Neural cell (in vitro differentiated cells): ENCODE measurements at regions not wholly inside any gene's neighbourhood (a gene's known extent, or its start where the extent isn't known, plus 50 kb on each side); places are given as distances from the start of the nearest gene placed in this dataset.

ENCODE experiments used
- H2AFZ ChIP-seq: fragments of 200-600, 300-800 bp; sonication (generic), shearing (Covaris generic); 2 replicates; pipeline ENCODE4 v1.6.0; 2014; ENCODE audit warnings: low read depth, mild to moderate bottlenecking, antibody characterized with exemption, low read length, moderate library complexity
- H3F3A ChIP-seq: fragments of 200-600 bp; shearing (Covaris generic); 2 replicates; pipeline ENCODE4 v1.6.1; 2016; ENCODE audit warnings: mild to moderate bottlenecking, moderate library complexity, mixed read lengths, antibody characterized with exemption, low read length; ENCODE audit not compliant: insufficient read depth, poor library complexity, severe bottlenecking
- H3K27ac ChIP-seq: fragments of 200-600, 300-800 bp; sonication (generic), shearing (Covaris generic); 2 replicates; pipeline ENCODE4 v1.5.1; 2014; ENCODE audit warnings: mild to moderate bottlenecking, low read length, moderate library complexity
- H3K27me3 ChIP-seq: fragments of 300-800, 200-600 bp; sonication (generic), shearing (Covaris generic); 2 replicates; pipeline ENCODE4 v1.6.0; 2014; ENCODE audit warnings: mild to moderate bottlenecking, low read depth, low read length, moderate library complexity; ENCODE audit not compliant: insufficient read depth
- H3K36me3 ChIP-seq: fragments of 300-800, 200-600 bp; sonication (generic), shearing (Covaris generic); 2 replicates; pipeline ENCODE4 v1.5.1; 2014; ENCODE audit warnings: mild to moderate bottlenecking, antibody characterized with exemption, low read length, moderate library complexity; ENCODE audit not compliant: insufficient read depth
- H3K4me2 ChIP-seq: fragments of 300-800, 200-600 bp; sonication (generic), shearing (Covaris generic); 2 replicates; pipeline ENCODE4 v1.6.0; 2014; ENCODE audit warnings: mild to moderate bottlenecking, low read length
- H3K4me3 ChIP-seq: fragments of 300-800, 200-600 bp; sonication (generic), shearing (Covaris generic); 2 replicates; pipeline ENCODE4 v1.5.1; 2014; ENCODE audit warnings: mild to moderate bottlenecking, low read length, moderate library complexity
- H3K79me2 ChIP-seq: fragments of 200-600 bp; shearing (Covaris generic); replicated peaks from 2 replicates; pipeline ENCODE4 v1.6.0; 2014; ENCODE audit warnings: mild to moderate bottlenecking, low read length, moderate library complexity; ENCODE audit not compliant: insufficient read depth
- H3K9ac ChIP-seq: fragments of 300-800, 200-600 bp; sonication (generic), shearing (Covaris generic); 2 replicates; pipeline ENCODE4 v1.6.1; 2016; ENCODE audit warnings: mild to moderate bottlenecking, low read length, mixed read lengths
- H3K9me2 ChIP-seq: fragments of 200-600 bp; shearing (Covaris generic); 2 replicates; pipeline ENCODE4 v1.6.1; 2016; ENCODE audit warnings: mild to moderate bottlenecking, low read length, mixed read lengths; ENCODE audit not compliant: insufficient read depth
- H3K9me3 ChIP-seq: fragments of 200-600, 300-800 bp; sonication (generic), shearing (Covaris generic); 2 replicates; pipeline ENCODE4 v1.6.1; 2016; ENCODE audit warnings: mild to moderate bottlenecking, mixed run types, low read length, moderate library complexity, mixed read lengths
- H4K20me1 ChIP-seq: fragments of 200-600 bp; shearing (Covaris generic); 2 replicates; pipeline ENCODE4 v1.6.1; 2016; ENCODE audit warnings: mild to moderate bottlenecking, mixed run types; ENCODE audit not compliant: insufficient read depth
- CTCF ChIP-seq: fragments of 450-650 bp; IDR thresholded peaks from 2 replicates; pipeline ENCODE4 v1.5.1; 2014; ENCODE audit warnings: antibody characterized with exemption, mild to moderate bottlenecking, moderate library complexity; ENCODE audit not compliant: poor library complexity, severe bottlenecking
- EP300 ChIP-seq: fragments of 450-650 bp; conservative IDR thresholded peaks from 2 replicates; pipeline ENCODE4 v1.6.1; 2014; ENCODE audit warnings: antibody characterized with exemption, mild to moderate bottlenecking, moderate library complexity; ENCODE audit not compliant: poor library complexity, severe bottlenecking
- EZH2 ChIP-seq: fragments of 200-600, 300-800 bp; shearing (Covaris generic), sonication (generic); IDR thresholded peaks from 2 replicates; pipeline ENCODE4 v1.6.1; 2014; ENCODE audit warnings: antibody characterized with exemption, low read length, borderline replicate concordance, mild to moderate bottlenecking; ENCODE audit not compliant: insufficient read depth, poor library complexity, severe bottlenecking
- MXI1 ChIP-seq: fragments of 450-650 bp; conservative IDR thresholded peaks from 2 replicates; pipeline ENCODE4 v1.6.1; 2014; ENCODE audit warnings: antibody characterized with exemption, mild to moderate bottlenecking; ENCODE audit not compliant: poor library complexity, severe bottlenecking
- POLR2AphosphoS5 ChIP-seq: IDR thresholded peaks from 2 replicates; pipeline ENCODE4 v1.6.1; 2012
- RAD21 ChIP-seq: fragments of 450-650 bp; conservative IDR thresholded peaks from 2 replicates; pipeline ENCODE4 v1.6.1; 2014; ENCODE audit warnings: antibody characterized with exemption, mild to moderate bottlenecking, moderate library complexity
- REST ChIP-seq: IDR thresholded peaks from 2 replicates; pipeline ENCODE4 v1.6.1; 2012; ENCODE audit warnings: borderline replicate concordance
- SMC3 ChIP-seq: fragments of 450-650 bp; conservative IDR thresholded peaks from 2 replicates; pipeline ENCODE4 v1.6.1; 2014; ENCODE audit warnings: antibody characterized with exemption, mild to moderate bottlenecking, moderate library complexity; ENCODE audit not compliant: poor library complexity
- TAF1 ChIP-seq: IDR thresholded peaks from 2 replicates; pipeline ENCODE4 v1.6.1; 2012; ENCODE audit warnings: low read depth

- H3K27me3 ChIP-seq = no peaks in the 10 kb centered on the region
- H4K20me1 ChIP-seq = no peaks in the 10 kb centered on the region
- no peaks in the 10 kb centered on the region for H3K36me3 ChIP-seq
- no peak overlapping the region for H3K9ac ChIP-seq
- no peaks in the 10 kb centered on the region for H3K9me2 ChIP-seq
- H3K9me3 ChIP-seq = no peaks in the 10 kb centered on the region
- no peak overlapping the region for H3K4me2 ChIP-seq
- H3F3A ChIP-seq = no peaks in the 10 kb centered on the region
- H3K27ac ChIP-seq = no peak overlapping the region
- H2AFZ ChIP-seq = no peak overlapping the region
- no peaks in the 10 kb centered on the region for H3K79me2 ChIP-seq
- no peak overlapping the region for H3K4me3 ChIP-seq
- TF ChIP-seq MXI1 = no peak
- no peak for TF ChIP-seq CTCF
- TF ChIP-seq EP300 = no peak
- TF ChIP-seq SMC3 = no peak
- TF ChIP-seq TAF1 = no peak
- TF ChIP-seq REST = no peak
- no peak for TF ChIP-seq RAD21
- TF ChIP-seq POLR2AphosphoS5 = no peak
- no peak for TF ChIP-seq EZH2
Measured at GRCh38 chr13:103514619-103515018, 448.4 kb upstream of the SLC10A2 start.

DNA sequence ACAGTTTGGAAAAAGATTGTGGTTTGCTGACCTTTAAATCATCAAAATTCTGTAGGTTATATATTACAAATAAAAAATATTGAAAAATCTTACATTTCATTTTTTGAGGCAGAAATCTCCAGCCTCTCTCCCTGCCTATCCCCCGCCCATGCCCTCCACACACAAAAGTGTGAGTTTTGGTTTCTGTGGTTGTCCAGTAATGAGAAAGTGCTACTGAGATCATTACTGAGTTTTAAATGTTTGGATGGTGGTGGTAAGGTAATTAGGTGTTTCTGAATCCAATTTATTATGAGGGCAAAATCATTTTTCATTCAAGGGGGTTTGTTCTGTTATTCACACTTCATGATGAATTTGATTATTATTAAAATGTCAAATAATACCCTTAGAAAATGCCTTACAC lies 448.0 kb upstream of the SLC10A2 start:
- Histone ChIP-seq H3K4me2 (no peak overlapping the region), H3K9me2 (no peaks in the 10 kb centered on the region), H3K36me3 (no peaks in the 10 kb centered on the region), H3K4me3 (no peak overlapping the region), H3K27me3 (no peaks in the 10 kb centered on the region), H3K27ac (no peak overlapping the region), H3F3A (no peaks in the 10 kb centered on the region), H3K9me3 (no peaks in the 10 kb centered on the region), H2AFZ (no peak overlapping the region), H4K20me1 (no peaks in the 10 kb centered on the region), H3K9ac (no peak overlapping the region), H3K79me2 (no peaks in the 10 kb centered on the region)
- no peak for TF ChIP-seq TAF1
- no peak for TF ChIP-seq RAD21
- TF ChIP-seq CTCF = no peak
- TF ChIP-seq SMC3 = no peak
- no peak for TF ChIP-seq MXI1
- no peak for TF ChIP-seq EZH2
- TF ChIP-seq REST = no peak
- no peak for TF ChIP-seq POLR2AphosphoS5
- no peak for TF ChIP-seq EP300
